ENCODE measurements at regions not wholly inside any gene's neighbourhood (a gene's known extent, or its start where the extent isn't known, plus 50 kb on each side); places are given as distances from the start of the nearest gene placed in this dataset.
"Not testable (repeated sequence)": the region's sequence is repeated elsewhere in the genome, so short reads cannot be mapped to it uniquely, and the experiment has no call there.

DNA sequence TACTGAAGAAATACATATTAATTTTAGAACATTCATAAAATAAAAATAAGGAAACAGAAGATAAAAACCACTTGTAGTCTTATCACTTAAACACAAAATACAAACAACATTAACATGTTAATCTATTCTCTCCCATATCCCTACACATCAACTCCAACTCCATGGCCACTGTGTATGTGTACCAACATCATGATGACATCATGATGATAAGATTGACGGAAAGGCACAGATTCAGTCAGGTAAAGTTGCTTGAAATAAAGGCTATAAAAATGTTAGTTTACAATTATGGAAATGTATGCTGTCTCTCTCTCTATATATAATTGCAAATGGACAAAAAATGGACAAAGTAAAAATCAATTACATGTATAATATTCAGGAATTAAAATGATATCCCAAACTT, 388.5 kb upstream of the UBE2E3 start:
- Histone ChIP-seq H3K9me2 (ENCODE audit: insufficient read depth, low read length) (no peaks in the 10 kb centered on the region), H3K79me2 (replicated peaks; ENCODE audit: insufficient read depth, low read length) (no peaks in the 10 kb centered on the region), H3K9ac (ENCODE audit: low read length) (no peak overlapping the region), H3K27ac (ENCODE audit: low read length) (no peak overlapping the region), H2AFZ (ENCODE audit: low read depth, low read length) (no peak overlapping the region), H4K20me1 (ENCODE audit: insufficient read depth) (no peaks in the 10 kb centered on the region), H3K4me3 (ENCODE audit: low read length) (no peak overlapping the region), H3K27me3 (ENCODE audit: insufficient read depth, low read depth, low read length) (no peaks in the 10 kb centered on the region), H3K4me2 (ENCODE audit: low read length) (no peak overlapping the region), H3K9me3 (ENCODE audit: low read length) (no peaks in the 10 kb centered on the region), H3F3A (ENCODE audit: insufficient read depth, low read length, poor library complexity, severe bottlenecking) (no peaks in the 10 kb centered on the region), H3K36me3 (ENCODE audit: insufficient read depth, low read length) (no peaks in the 10 kb centered on the region)
- TF ChIP-seq POLR2AphosphoS5 (IDR thresholded peaks at IDR 0.05) (no peak), MXI1 (conservative IDR thresholded peaks at IDR 0.05; ENCODE audit: poor library complexity, severe bottlenecking) (no peak), EP300 (conservative IDR thresholded peaks at IDR 0.05; ENCODE audit: poor library complexity, severe bottlenecking) (no peak), CTCF (IDR thresholded peaks at IDR 0.05; ENCODE audit: poor library complexity, severe bottlenecking) (no peak)

DNA sequence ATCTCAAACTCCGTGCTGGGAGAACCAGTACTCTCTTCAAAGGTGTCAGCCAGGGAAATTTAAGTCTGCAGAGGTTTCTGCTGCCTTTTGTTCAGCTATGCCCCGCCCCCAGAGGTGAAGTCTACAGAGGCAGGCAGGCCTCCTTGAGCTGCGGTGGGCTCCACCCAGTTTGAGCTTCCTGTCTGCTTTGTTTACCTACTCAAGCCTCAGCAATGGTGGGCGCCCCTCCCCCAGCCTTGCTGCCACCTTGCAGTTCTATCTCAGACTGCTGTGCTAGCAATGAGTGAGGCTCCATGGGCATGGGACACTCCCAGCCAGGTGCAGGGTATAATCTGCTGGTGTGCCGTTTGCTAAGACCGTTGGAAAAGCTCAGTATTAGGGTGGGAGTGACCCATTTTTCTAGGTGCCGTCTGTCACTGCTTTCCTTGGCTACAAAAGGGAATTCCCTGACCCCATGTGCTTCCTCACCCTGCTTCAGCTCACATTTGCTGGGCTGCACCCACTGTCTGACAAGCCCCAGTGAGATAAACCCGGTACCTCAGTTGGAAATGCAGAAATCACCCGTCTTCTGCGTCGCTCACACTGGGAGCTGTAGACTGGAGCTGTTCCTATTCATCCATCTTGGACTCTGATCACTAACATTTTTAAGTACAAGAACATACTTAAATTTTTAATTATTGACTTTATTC, 389.2 kb upstream of the UBE2E3 start:
- not testable (repeated sequence) for H3K27ac ChIP-seq (ENCODE audit: low read length); H2AFZ ChIP-seq (ENCODE audit: low read depth, low read length); H3F3A ChIP-seq (ENCODE audit: insufficient read depth, low read length, poor library complexity, severe bottlenecking); H3K9ac ChIP-seq (ENCODE audit: low read length); H3K9me3 ChIP-seq (ENCODE audit: low read length); H4K20me1 ChIP-seq (ENCODE audit: insufficient read depth); H3K4me2 ChIP-seq (ENCODE audit: low read length); H3K36me3 ChIP-seq (ENCODE audit: insufficient read depth, low read length); H3K27me3 ChIP-seq (ENCODE audit: insufficient read depth, low read depth, low read length); H3K9me2 ChIP-seq (ENCODE audit: insufficient read depth, low read length); H3K4me3 ChIP-seq (ENCODE audit: low read length); H3K79me2 ChIP-seq (replicated peaks; ENCODE audit: insufficient read depth, low read length)

DNA sequence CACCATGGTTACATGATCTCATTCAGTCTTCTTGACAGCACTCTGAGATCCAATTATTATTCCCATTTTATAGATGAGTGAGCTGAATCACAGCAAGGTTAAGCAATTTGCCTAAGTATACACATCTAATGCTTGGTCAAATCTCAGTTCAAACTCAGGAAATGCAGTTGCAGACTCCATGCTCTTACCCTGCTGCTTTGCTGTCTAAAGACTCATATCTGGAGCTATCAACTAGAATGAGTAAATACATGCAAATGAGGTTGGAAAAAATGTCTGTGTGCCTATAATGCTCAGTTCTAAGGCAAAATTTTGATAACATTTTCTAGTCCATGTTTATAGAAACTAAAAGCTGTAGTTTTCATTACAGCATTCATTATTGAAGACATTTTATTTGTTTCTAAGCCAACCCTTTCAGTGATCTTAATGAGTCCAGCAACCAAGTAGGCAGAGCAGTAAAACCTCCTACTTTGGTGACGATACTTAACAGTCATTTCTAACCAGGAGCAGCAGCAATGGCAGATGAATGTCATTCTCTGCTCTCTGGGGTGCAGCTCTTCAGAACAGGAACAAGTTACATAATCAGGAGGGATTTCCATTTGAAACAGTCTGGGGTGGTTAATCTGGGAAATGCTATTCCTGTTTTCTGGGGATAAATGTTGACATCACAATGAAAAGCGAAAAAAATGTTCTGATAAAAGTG, 396.8 kb upstream of the UBE2E3 start:
- no peak overlapping the region for H3K9ac ChIP-seq (ENCODE audit: low read length)
- no peaks in the 10 kb centered on the region for H3K27me3 ChIP-seq (ENCODE audit: insufficient read depth, low read depth, low read length)
- H3K27ac ChIP-seq (ENCODE audit: low read length), result no peak overlapping the region
- H3K4me3 ChIP-seq (ENCODE audit: low read length), result peak overlapping the region; percentile 19
- H3K4me2 ChIP-seq (ENCODE audit: low read length), result peak overlapping the region; percentile 5
- H4K20me1 ChIP-seq (ENCODE audit: insufficient read depth), result no peaks in the 10 kb centered on the region
- H3K9me3 ChIP-seq (ENCODE audit: low read length), result no peaks in the 10 kb centered on the region
- no peaks in the 10 kb centered on the region for H3K79me2 ChIP-seq (replicated peaks; ENCODE audit: insufficient read depth, low read length)
- no peaks in the 10 kb centered on the region for H3K36me3 ChIP-seq (ENCODE audit: insufficient read depth, low read length)
- no peaks in the 10 kb centered on the region for H3F3A ChIP-seq (ENCODE audit: insufficient read depth, low read length, poor library complexity, severe bottlenecking)
- no peak overlapping the region for H2AFZ ChIP-seq (ENCODE audit: low read depth, low read length)
- H3K9me2 ChIP-seq (ENCODE audit: insufficient read depth, low read length), result no peaks in the 10 kb centered on the region
- TF ChIP-seq CTCF (IDR thresholded peaks at IDR 0.05; ENCODE audit: poor library complexity, severe bottlenecking), result no peak
- peak; percentile 34 for TF ChIP-seq REST (IDR thresholded peaks at IDR 0.05; ENCODE audit: borderline replicate concordance)
- TF ChIP-seq EP300 (conservative IDR thresholded peaks at IDR 0.05; ENCODE audit: poor library complexity, severe bottlenecking), result no peak
- TF ChIP-seq MXI1 (conservative IDR thresholded peaks at IDR 0.05; ENCODE audit: poor library complexity, severe bottlenecking), result no peak
- TF ChIP-seq POLR2AphosphoS5 (IDR thresholded peaks at IDR 0.05), result no peak
- TF ChIP-seq SMC3 (conservative IDR thresholded peaks at IDR 0.05; ENCODE audit: poor library complexity), result no peak
- TF ChIP-seq TAF1 (IDR thresholded peaks at IDR 0.05; ENCODE audit: low read depth), result no peak

Data from neural cell (in vitro differentiated cells).